H1 (cell line): ENCODE measurements at regions not wholly inside any gene's neighbourhood (a gene's known extent, or its start where the extent isn't known, plus 50 kb on each side); places are given as distances from the start of the nearest gene placed in this dataset.

ENCODE experiments used
- CHD7 ChIP-seq: fragments of 300-600 bp; sonication (generic); IDR thresholded peaks from 2 replicates; pipeline ENCODE4 v1.7.1; 2012; ENCODE audit warnings: low read length, moderate library complexity, mild to moderate bottlenecking, inconsistent platforms; ENCODE audit not compliant: insufficient replicate concordance
- FOSL1 ChIP-seq: IDR thresholded peaks from 2 replicates; pipeline ENCODE4 v1.6.1; 2011; ENCODE audit warnings: mild to moderate bottlenecking, low read depth, low read length, moderate library complexity; ENCODE audit not compliant: insufficient read depth
- HDAC6 ChIP-seq: IDR thresholded peaks from one replicate; pipeline ENCODE4 v1.7.1; 2012; ENCODE audit warnings: low read depth, mild to moderate bottlenecking, inconsistent platforms, low read length, moderate library complexity
- PHF8 ChIP-seq: fragments of 200-600 bp; sonication (generic); conservative IDR thresholded peaks from 2 replicates; pipeline ENCODE4 v1.7.1; 2012; ENCODE audit warnings: low read depth, mild to moderate bottlenecking, inconsistent platforms, low read length, moderate library complexity
- POU5F1 ChIP-seq: IDR thresholded peaks from 2 replicates; pipeline ENCODE4 v1.6.1; 2011; ENCODE audit warnings: low read depth, mild to moderate bottlenecking, low read length, moderate library complexity
- RAD21 ChIP-seq, 2 experiments: IDR thresholded peaks in 1 of 2; conservative IDR thresholded peaks in 1 of 2; 2 replicates each; pipeline ENCODE4 v1.6.1; 2011; ENCODE audit warnings: low read depth in 2 of 2, low read length in 2 of 2, improper control_type of control experiment in 1 of 2, inconsistent platforms in 1 of 2, mild to moderate bottlenecking in 1 of 2, moderate library complexity in 1 of 2
- RNF2 ChIP-seq: fragments of 200-900, 300-1000 bp; sonication (generic); IDR thresholded peaks from 2 replicates; pipeline ENCODE4 v1.7.1; 2016; ENCODE audit warnings: borderline replicate concordance, low read depth, mild to moderate bottlenecking, antibody characterized with exemption, low read length; ENCODE audit not compliant: poor library complexity, severe bottlenecking; ENCODE audit errors: missing control alignments
- SIRT6 ChIP-seq: IDR thresholded peaks from one replicate; pipeline ENCODE4 v1.7.1; 2012; ENCODE audit warnings: low read length, inconsistent platforms
- SP2 ChIP-seq: IDR thresholded peaks from 2 replicates; pipeline ENCODE4 v1.6.1; 2012; ENCODE audit warnings: mild to moderate bottlenecking, low read length, inconsistent platforms
- YY1 ChIP-seq: IDR thresholded peaks from 2 replicates; pipeline ENCODE4 v1.6.1; 2011; ENCODE audit warnings: low read depth, mild to moderate bottlenecking, low read length

- TF ChIP-seq CHD7 (no peak), HDAC6 (no peak), SIRT6 (no peak), POU5F1 (no peak), PHF8 (no peak), FOSL1 (no peak), RNF2 (no peak), SP2 (no peak), YY1 (no peak), RAD21 (IDR thresholded peaks at IDR 0.05 in 1 of 2, conservative IDR thresholded peaks at IDR 0.05 in 1 of 2; ENCODE audit: low read depth in 2 of 2, low read length in 2 of 2) (no peak)
Measured at GRCh38 chr11:42412590-42412989, 899.2 kb upstream of the API5 start (continued).
